ENCODE measurements at regions not wholly inside any gene's neighbourhood (a gene's known extent, or its start where the extent isn't known, plus 50 kb on each side); places are given as distances from the start of the nearest gene placed in this dataset.
"Not testable (repeated sequence)": the region's sequence is repeated elsewhere in the genome, so short reads cannot be mapped to it uniquely, and the experiment has no call there.

- no peak for DNase-seq
Measured at GRCh38 chr5:158045696-158046095, 186.8 kb upstream of the CLINT1 start.

- no peak for DNase-seq
Measured at GRCh38 chr5:158039911-158040347, 181.0 kb upstream of the CLINT1 start.

- no peak for DNase-seq
Measured at GRCh38 chr5:158039441-158039840, 180.5 kb upstream of the CLINT1 start.

DNA sequence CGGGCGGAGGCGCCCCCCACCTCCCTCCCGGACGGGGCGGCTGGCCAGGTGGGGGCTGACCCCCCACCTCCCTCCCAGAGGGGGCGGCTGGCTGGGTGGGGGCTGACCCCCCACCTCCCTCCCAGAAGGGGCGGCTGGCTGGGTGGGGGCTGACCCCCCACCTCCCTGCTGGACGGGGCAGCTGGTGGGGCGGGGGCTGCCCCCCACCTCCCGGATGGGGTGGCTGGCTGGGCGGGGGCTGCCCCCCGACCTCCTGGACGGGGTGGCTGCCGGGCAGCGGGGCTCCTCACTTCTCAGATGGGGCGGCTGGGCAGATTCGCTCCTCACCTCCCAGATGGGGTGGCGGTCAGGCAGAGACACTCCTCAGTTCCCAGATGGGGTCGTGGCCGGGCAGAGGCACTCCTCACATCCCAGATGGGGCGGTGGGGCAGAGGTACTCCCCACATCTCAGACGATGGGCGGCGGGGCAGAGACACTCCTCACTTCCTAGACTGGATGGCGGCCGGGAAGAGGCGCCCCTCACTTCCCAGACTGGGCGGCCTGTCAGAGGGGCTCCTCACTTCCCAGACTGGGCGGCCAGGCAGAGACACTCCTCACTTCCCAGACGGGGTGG lies 178.1 kb upstream of the CLINT1 start:
- not testable (repeated sequence) for DNase-seq

DNA sequence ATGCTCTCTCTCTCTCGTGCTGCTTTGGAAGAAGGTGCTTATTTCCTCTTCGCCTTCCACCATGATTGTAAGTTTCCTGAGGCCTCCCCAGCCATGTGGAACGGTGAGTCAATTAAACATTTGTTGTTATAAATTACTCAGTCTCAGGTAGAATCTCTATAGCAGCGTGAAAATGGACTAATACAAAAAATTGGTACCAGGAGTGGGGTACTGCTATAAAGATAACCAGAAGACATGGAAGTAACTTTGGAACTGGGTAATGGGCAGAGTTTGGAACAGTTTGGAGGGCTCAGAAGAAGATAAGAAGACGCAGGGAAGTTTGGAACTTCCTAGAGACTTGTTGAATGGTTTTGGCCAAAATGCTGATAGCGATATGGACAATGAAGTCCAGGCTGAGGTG lies 175.6 kb upstream of the CLINT1 start:
- not testable (repeated sequence) for DNase-seq

- DNase-seq = no peak
Measured at GRCh38 chr5:158033724-158034123, 174.8 kb upstream of the CLINT1 start.

- no peak for DNase-seq
Measured at GRCh38 chr5:158033076-158033475, 174.1 kb upstream of the CLINT1 start.

GRCh38 chr5:158032246-158032645 lies 173.3 kb upstream of the CLINT1 start:
- no peak for DNase-seq

- no peak for DNase-seq
Measured at GRCh38 chr5:158027806-158028775, 169.1 kb upstream of the CLINT1 start.

GRCh38 chr5:158026304-158027031 lies 167.5 kb upstream of the CLINT1 start:
- DNase-seq = no peak

DNA sequence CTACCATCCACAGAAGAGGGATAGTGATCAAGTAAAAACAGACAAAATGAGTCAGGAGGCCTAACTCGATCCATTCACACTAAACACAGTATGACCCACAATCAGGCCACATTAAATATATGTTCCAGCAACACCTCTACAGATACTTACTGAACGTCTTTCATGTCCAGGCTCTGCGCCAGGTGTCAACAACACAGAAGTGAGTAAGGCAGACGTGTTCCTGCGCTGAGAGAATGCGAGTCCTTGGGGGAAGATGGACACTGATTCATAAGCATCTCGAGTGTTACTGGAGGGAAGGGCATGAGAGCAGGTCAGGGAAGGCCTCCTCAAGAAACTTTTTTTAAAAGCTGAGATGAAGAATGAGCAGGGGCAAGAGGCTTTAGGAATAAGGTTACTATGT lies 164.3 kb upstream of the CLINT1 start:
- DNase-seq = no peak

DNA sequence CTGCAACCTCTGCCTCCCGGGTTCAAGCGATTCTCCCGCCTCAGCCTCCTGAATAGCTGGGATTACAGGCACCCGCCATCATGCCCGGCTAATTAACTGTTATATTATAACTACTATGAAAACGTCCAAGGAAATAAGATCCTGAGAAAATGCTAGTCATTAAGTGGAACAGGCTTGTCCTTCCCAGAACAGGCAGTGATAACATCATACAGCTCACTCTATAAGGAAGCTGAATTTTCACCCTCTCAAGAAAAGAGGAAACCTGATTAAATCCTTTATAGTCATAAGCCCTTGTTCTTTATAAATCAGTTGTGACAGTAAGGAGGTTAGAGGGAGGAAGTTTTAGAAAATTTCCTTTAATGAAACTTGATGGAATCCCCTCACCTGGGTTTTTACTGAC lies 163.9 kb upstream of the CLINT1 start:
- no peak for DNase-seq

GRCh38 chr5:158022393-158022792 lies 163.4 kb upstream of the CLINT1 start:
- DNase-seq = no peak

DNA sequence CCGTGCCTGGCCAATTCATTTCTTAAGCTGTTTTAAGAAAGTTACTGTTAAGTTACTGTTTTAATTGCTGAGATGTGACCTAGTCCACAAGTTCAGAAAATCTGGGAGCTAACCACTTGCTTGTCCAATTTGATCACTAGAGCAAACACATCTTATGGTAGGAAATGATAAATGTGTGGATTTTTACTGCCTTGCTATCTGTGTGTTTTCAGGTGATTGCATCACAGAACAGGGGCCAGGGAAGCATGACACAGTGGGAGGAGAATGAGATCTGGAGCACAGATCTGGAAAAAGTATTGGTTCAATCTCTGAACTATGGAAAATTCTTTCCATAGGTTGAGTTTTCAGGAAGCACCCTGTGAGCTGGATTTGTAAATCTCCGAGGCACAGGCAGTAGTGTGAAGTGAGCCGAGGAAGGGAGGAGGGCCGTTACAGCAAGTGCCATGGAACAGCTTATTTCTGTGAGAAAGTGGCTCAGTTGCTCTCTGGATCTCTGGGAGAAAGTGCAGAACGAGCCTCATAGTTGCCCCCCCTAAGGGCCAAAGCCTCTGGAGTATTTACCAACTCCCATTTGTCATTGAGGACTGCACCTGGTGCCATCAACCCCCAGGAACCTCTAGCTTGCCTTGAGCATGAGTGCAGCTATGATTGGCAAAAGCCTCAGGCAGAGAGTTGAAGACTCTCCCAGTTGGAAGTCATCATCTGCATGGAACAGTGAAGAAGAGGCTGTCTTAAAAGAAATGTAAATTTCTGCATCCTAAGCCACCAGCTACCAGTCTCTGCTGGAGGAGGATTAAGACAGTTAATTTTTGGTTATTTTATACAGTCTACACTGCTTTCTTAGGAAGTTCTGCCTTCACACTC lies 161.8 kb upstream of the CLINT1 start:
- DNase-seq = no peak

GRCh38 chr5:158017469-158017868 lies 158.5 kb upstream of the CLINT1 start:
- DNase-seq = no peak

DNA sequence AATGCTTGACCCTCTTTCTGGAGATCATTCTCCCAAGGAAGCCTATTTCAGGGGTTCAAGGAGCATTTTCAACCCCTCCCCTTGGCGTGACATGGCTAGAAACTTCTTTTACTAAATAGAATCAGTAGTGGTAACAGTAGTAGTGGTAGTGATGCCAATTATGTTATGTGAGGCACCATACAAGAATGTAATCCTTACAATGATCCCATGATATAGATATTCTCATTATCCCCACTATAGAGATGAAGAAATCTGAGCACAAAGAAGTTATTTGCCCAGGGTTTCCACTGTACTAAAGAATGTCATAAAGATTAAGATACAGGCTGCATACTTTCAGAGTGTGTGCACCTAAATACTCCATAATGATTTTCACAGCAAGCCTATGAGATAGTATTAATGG lies 155.4 kb upstream of the CLINT1 start:
- no peak for DNase-seq

DNA sequence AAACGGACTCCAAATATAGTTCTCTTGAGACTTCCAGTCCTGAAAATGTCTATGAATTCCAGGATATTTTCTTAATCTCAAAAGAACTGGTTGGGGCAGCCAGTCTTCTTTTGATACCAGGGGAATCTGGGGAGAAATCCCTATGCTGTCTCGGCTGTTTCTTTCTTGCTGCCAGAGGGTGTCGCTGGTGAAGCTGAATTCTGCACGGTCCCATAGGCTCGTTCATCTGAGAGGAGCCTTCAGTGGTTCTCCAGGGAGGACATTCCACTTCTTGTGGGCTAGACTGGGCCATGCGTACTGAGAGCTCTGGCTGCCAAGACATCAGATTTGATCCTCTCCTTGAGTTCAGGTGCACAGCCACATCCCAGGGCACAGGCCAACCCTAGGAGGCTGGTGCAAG lies 155.0 kb upstream of the CLINT1 start:
- no peak for DNase-seq

- no peak for DNase-seq
Measured at GRCh38 chr5:158013303-158013702, 154.4 kb upstream of the CLINT1 start.

- DNase-seq = no peak
Measured at GRCh38 chr5:158011422-158011821, 152.5 kb upstream of the CLINT1 start.

- no peak for DNase-seq
Measured at GRCh38 chr5:158010831-158011230, 151.9 kb upstream of the CLINT1 start.

GRCh38 chr5:158007336-158007735 lies 148.4 kb upstream of the CLINT1 start:
- DNase-seq = no peak

DNA sequence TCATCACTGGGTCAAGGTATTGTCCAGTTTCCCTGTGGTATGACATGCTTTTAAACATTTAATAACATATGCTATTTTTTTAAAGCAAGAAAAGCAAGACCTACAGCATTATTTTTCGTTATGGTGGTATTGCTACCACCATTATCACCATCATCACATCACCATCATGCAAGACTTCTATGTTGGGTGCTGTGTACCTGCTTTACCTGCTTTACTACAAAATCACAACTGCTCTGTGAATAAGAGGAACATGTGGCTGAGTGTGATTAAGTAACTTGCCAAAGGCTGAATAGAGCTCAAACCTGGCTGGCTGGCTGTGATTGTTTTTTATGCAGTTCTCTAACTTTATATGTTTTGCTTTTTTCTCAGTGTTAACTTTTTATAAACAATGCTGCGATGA lies 140.8 kb upstream of the CLINT1 start:
- DNase-seq = no peak

All from amniotic stem cell (primary cell).